K562 (cell line): ENCODE measurements at regions not wholly inside any gene's neighbourhood (a gene's known extent, or its start where the extent isn't known, plus 50 kb on each side); places are given as distances from the start of the nearest gene placed in this dataset.

Experiments
- ATAC-seq: fragments of 200-7000 bp; cut with Tn5 transposase; 3 replicates; pipeline ENCODE4 v1.9.1; 2020; ENCODE audit warnings: moderate library complexity
- BruUV-seq: library from RNA; stranded (reverse); fragments of 400-500 nt; replicated peaks from 2 replicates; lab custom pipeline; 2021; lab: Mats Ljungman, UMichigan
- CTCF ChIA-PET: fragments of 300-600 bp; formaldehyde crosslinking; extraction: SDS; loops from one replicate; lab custom pipeline; 2021; ENCODE audit warnings: low intra/inter-chr PET ratio; lab: Yijun Ruan, JAX
- POLR2A ChIA-PET: fragments of 300-600, 350-650 bp; sonication (Branson Sonifier 250); formaldehyde crosslinking; extraction: SDS; loops from one replicate; lab custom pipeline; 2021; ENCODE audit warnings: antibody characterized with exemption, inconsistent platforms; lab: Yijun Ruan, JAX
- DNase-seq, 4 experiments: peaks; one replicate each; pipeline versions ENCODE4 v3.0.0 to v3.0.0-alpha.2; 2011 to 2018; ENCODE audit warnings: low spot score in 3 of 4, mixed read lengths in 3 of 4; ENCODE audit errors: extremely low read depth in 1 of 4
- FAIRE-seq: peaks from 2 replicates; lab custom pipeline; 2011; peaks lifted over from hg19 to GRCh38; lab: Jason Lieb, UNC
- H2AFZ ChIP-seq: 2 replicates; pipeline ENCODE4 v1.6.0; 2011; ENCODE audit warnings: low read depth, low read length, control low read depth, inconsistent platforms
- H3K27ac ChIP-seq: fragments of 200-600 bp; 3 replicates; pipeline ENCODE4 v1.8.0; 2011; ENCODE audit warnings: low read depth, mild to moderate bottlenecking, control low read depth, inconsistent platforms, low read length, moderate library complexity, mixed read lengths; ENCODE audit errors: extremely low read depth
- H3K27me3 ChIP-seq, 2 experiments: fragments of 300-600 bp in 1 of 2; 2 replicates in 1 of 2; 3 replicates in 1 of 2; pipeline versions ENCODE4 v1.6.0 to v1.8.0; 2011; ENCODE audit warnings: inconsistent platforms in 2 of 2, low read length in 2 of 2, mild to moderate bottlenecking in 1 of 2, mixed read lengths in 1 of 2, moderate library complexity in 1 of 2; ENCODE audit not compliant: control insufficient read depth in 2 of 2, insufficient read depth in 2 of 2
- H3K36me3 ChIP-seq: fragments of 300-600 bp; 3 replicates; pipeline ENCODE4 v1.8.0; 2011; ENCODE audit warnings: mild to moderate bottlenecking, low read length, inconsistent platforms; ENCODE audit not compliant: control insufficient read depth, insufficient read depth
- H3K4me1 ChIP-seq, 2 experiments: fragments of 200-600 bp in 1 of 2; replicated peaks in 1 of 2; 2 replicates in 1 of 2; 3 replicates in 1 of 2; pipeline versions ENCODE4 v1.5.1 to v1.8.0; 2011; ENCODE audit warnings: inconsistent platforms in 2 of 2, low read length in 2 of 2, mild to moderate bottlenecking in 1 of 2, mixed read lengths in 1 of 2, moderate library complexity in 1 of 2; ENCODE audit not compliant: control insufficient read depth in 2 of 2, insufficient read depth in 2 of 2
- H3K4me2 ChIP-seq: 2 replicates; pipeline ENCODE4 v1.6.1; 2011; ENCODE audit warnings: low read length, control low read depth, inconsistent platforms, mixed read lengths; ENCODE audit not compliant: insufficient read depth
- H3K4me3 ChIP-seq: fragments of 200-600 bp; sonication (generic), shearing (Covaris generic); 2 replicates; pipeline ENCODE4 v1.5.1; 2016; ENCODE audit warnings: control low read depth, inconsistent platforms
- H3K79me2 ChIP-seq: fragments of 200-600 bp; 3 replicates; pipeline ENCODE4 v1.8.0; 2011; ENCODE audit warnings: low read length, inconsistent platforms; ENCODE audit not compliant: control insufficient read depth, insufficient read depth
- H3K9ac ChIP-seq, 2 experiments: 2 replicates each; pipeline versions ENCODE4 v1.6.0 to v1.6.1; 2011; ENCODE audit warnings: low read depth in 2 of 2, low read length in 2 of 2, control low read depth in 1 of 2, inconsistent platforms in 1 of 2, mild to moderate bottlenecking in 1 of 2, mixed read lengths in 1 of 2; ENCODE audit not compliant: insufficient read depth in 1 of 2
- H3K9me1 ChIP-seq: one replicate; pipeline ENCODE4 v1.6.0; 2011; ENCODE audit warnings: inconsistent platforms, mild to moderate bottlenecking, low read length, moderate library complexity; ENCODE audit not compliant: control insufficient read depth, insufficient read depth
- H3K9me3 ChIP-seq: replicated peaks from 2 replicates; pipeline ENCODE4 v1.5.1; 2011; ENCODE audit warnings: low read depth, low read length, inconsistent platforms; ENCODE audit not compliant: control insufficient read depth, insufficient read depth
- H4K20me1 ChIP-seq: replicated peaks from 2 replicates; pipeline ENCODE4 v1.6.1; 2011; ENCODE audit warnings: low read length, inconsistent platforms, mixed read lengths; ENCODE audit not compliant: control insufficient read depth, insufficient read depth
- AFF4 ChIP-seq: sonication (generic); formaldehyde crosslinking; IDR thresholded peaks from 2 replicates; pipeline ENCODE4 v1.8.0; 2023; ENCODE audit warnings: mild to moderate bottlenecking, missing genetic modification reagents
- BRF1 ChIP-seq: IDR thresholded peaks from 3 replicates; pipeline ENCODE4 v1.6.1; 2011; ENCODE audit warnings: borderline replicate concordance, mild to moderate bottlenecking; ENCODE audit not compliant: insufficient read length; ENCODE audit errors: extremely low read depth
- CBFA2T3 ChIP-seq: fragments of 450-650 bp; IDR thresholded peaks from 2 replicates; pipeline ENCODE4 v1.6.1; 2017
- EZH2 ChIP-seq: IDR thresholded peaks from 2 replicates; pipeline ENCODE4 v1.6.1; 2012; ENCODE audit warnings: low read depth, mild to moderate bottlenecking, inconsistent platforms, low read length, borderline replicate concordance
- GATA2 ChIP-seq: sonication (generic); formaldehyde crosslinking; IDR thresholded peaks from 2 replicates; pipeline ENCODE4 v1.4.0; 2020; ENCODE audit warnings: mild to moderate bottlenecking, missing genetic modification reagents
- HNRNPL ChIP-seq: fragments of 200-400 bp; formaldehyde crosslinking; IDR thresholded peaks from 2 replicates; pipeline ENCODE4 v1.6.1; 2017; ENCODE audit warnings: low read depth, mild to moderate bottlenecking, low read length
- NCOA6 ChIP-seq: fragments of 450-650 bp; IDR thresholded peaks from 2 replicates; pipeline ENCODE4 v1.6.1; 2017; ENCODE audit warnings: mild to moderate bottlenecking
- NR4A1 ChIP-seq, 2 experiments: fragments of 250-450 bp in 1 of 2; fragments of 450-650 bp in 1 of 2; sonication (Bioruptor Pico) in 1 of 2; IDR thresholded peaks; 2 replicates each; pipeline versions ENCODE4 v1.4.0 to v1.6.1; 2016 to 2020; ENCODE audit warnings: mild to moderate bottlenecking in 2 of 2, missing compliant biosample characterization in 1 of 2, missing genetic modification characterization in 1 of 2, moderate library complexity in 1 of 2
- RB1 ChIP-seq: fragments of 450-650 bp; IDR thresholded peaks from 2 replicates; pipeline ENCODE4 v1.6.1; 2017; ENCODE audit warnings: low read depth, mild to moderate bottlenecking
- SMAD1 ChIP-seq: fragments of 150-350 bp; IDR thresholded peaks from 2 replicates; pipeline ENCODE4 v1.6.1; 2014; ENCODE audit warnings: low read length, low read depth; ENCODE audit not compliant: partially characterized antibody
- SMARCA4 ChIP-seq: fragments of 450-650 bp; IDR thresholded peaks from 2 replicates; pipeline ENCODE4 v1.6.1; 2016
- SREBF1 ChIP-seq: fragments of 150-350 bp; IDR thresholded peaks from 2 replicates; pipeline ENCODE4 v1.6.1; 2014; ENCODE audit warnings: antibody characterized with exemption, low read depth, low read length, borderline replicate concordance
- TAF9B ChIP-seq: fragments of 450-650 bp; IDR thresholded peaks from 2 replicates; pipeline ENCODE4 v1.6.1; 2018; ENCODE audit warnings: mild to moderate bottlenecking; ENCODE audit not compliant: partially characterized antibody
- ZBTB1 ChIP-seq: sonication (generic); formaldehyde crosslinking; IDR thresholded peaks from 2 replicates; pipeline ENCODE4 v1.8.1; 2023; ENCODE audit warnings: missing genetic modification reagents, low read depth, mild to moderate bottlenecking, borderline replicate concordance
- ZFP30 ChIP-seq: fragments of 250-450 bp; sonication (Bioruptor Pico); IDR thresholded peaks from 2 replicates; pipeline ENCODE4 v1.8.0; 2022; ENCODE audit warnings: moderate library complexity, mild to moderate bottlenecking, inconsistent platforms, borderline replicate concordance
- ZNF507 ChIP-seq: conservative IDR thresholded peaks from 2 replicates; pipeline ENCODE4 v1.6.1; 2017; ENCODE audit warnings: missing genetic modification characterization, missing compliant biosample characterization
- ZNF511 ChIP-seq: sonication (generic); formaldehyde crosslinking; IDR thresholded peaks from 2 replicates; pipeline ENCODE4 v1.8.0; 2022; ENCODE audit warnings: mild to moderate bottlenecking, missing genetic modification reagents
- WGBS: fragments of 100-300 bp; shearing (Covaris generic); methylation state at CpG from one replicate; pipeline ENCODE4 v1.1.6; 2016; ENCODE audit warnings: low coverage, mixed read lengths; ENCODE audit not compliant: insufficient coverage; ENCODE audit errors: missing lambda C conversion rate; 5-methylcytosine and 5-hydroxymethylcytosine counted together
- in situ Hi-C: fragments of 300-500 bp; cut with MboI; formaldehyde crosslinking; loops from 4 replicates; pipeline ENCODE4 v1.15.0; 2018; ENCODE audit warnings: inconsistent platforms, mixed read lengths
- intact Hi-C: fragments of 100-400 bp; cut with micrococcal nuclease; formaldehyde crosslinking; loops from 2 replicates; pipeline ENCODE4 v1.14.2; 2022
- TF ChIP-seq, protein P1 (sequence below): sonication (generic); formaldehyde crosslinking; IDR thresholded peaks from 2 replicates; pipeline ENCODE4 v1.8.0; 2022; ENCODE audit warnings: mild to moderate bottlenecking, low read depth, missing genetic modification reagents

DNA sequence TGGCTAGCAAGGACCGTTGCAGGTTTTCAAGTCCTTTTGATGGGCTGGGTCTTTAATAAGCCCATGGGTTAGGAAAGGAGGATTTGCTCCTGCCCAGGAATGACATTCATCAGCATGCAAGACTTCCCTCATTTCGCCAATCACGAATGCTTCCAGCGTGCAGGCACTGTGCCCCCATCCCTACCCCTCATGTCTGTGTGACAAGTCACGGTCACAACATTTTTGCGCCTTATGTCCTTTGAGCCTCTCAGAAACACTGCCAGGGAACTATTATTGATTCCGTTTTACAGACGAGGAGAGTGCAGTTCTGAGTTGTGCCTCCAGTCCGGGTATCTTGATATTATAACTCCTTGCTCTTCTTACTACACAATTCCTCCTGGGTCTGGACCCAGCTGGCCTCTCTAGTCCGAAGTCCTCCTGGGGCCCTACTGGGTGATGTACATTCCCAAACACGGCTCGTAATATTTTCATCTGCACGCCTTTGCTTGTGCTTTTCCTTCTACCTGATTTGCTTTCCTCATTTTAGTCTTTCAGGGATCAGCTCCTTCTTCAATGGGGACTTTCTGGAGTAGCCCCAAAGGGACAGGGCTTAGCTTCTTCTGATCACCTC, 101.8 kb upstream of the MYCN start:
- H3K4me3 ChIP-seq: no peak overlapping the region
- H3K27me3 ChIP-seq: peaks cover 21 to 50% of the 10 kb centered on the region in 2 experiments; a peak in 4 of 5 replicates
- H3K79me2 ChIP-seq: no peaks in the 10 kb centered on the region
- in situ Hi-C loops (no loop called here), intact Hi-C loops (no loop called here)
- no peak for TF ChIP-seq EZH2
- no peak for TF ChIP-seq SMARCA4
- TF ChIP-seq ZNF507 (tag): no peak
- no peak for TF ChIP-seq BRF1
- no peak for TF ChIP-seq ZNF511
- TF ChIP-seq AFF4: no peak
- TF ChIP-seq HNRNPL: no peak
- no peak for TF ChIP-seq GATA2
- TF ChIP-seq ZFP30: no peak
- no peak for TF ChIP-seq SMAD1
- TF ChIP-seq SREBF1: no peak
- no peak for TF ChIP-seq NCOA6
- TF ChIP-seq, protein P1, sequence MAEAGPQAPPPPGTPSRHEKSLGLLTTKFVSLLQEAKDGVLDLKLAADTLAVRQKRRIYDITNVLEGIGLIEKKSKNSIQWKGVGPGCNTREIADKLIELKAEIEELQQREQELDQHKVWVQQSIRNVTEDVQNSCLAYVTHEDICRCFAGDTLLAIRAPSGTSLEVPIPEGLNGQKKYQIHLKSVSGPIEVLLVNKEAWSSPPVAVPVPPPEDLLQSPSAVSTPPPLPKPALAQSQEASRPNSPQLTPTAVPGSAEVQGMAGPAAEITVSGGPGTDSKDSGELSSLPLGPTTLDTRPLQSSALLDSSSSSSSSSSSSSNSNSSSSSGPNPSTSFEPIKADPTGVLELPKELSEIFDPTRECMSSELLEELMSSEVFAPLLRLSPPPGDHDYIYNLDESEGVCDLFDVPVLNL (CRISPR knock-in tag): no peak
- TF ChIP-seq ZBTB1 (CRISPR knock-in tag): no peak
- no peak for TF ChIP-seq CBFA2T3
- TF ChIP-seq RB1: no peak
- no peak for TF ChIP-seq NR4A1 (CRISPR knock-in tag; IDR thresholded peaks at IDR 0.05)
- no peak for TF ChIP-seq NR4A1 (tag; IDR thresholded peaks at IDR 0.05)
- no peak for TF ChIP-seq TAF9B
- H3K36me3 ChIP-seq: no peaks in the 10 kb centered on the region
- H4K20me1 ChIP-seq: no peaks in the 10 kb centered on the region
- no peaks in the 10 kb centered on the region for H3K9me3 ChIP-seq
- no peaks in the 10 kb centered on the region for H3K9me1 ChIP-seq
- CTCF ChIA-PET: no interaction called here
- H2AFZ ChIP-seq: no peak overlapping the region
- ATAC-seq (no peak), DNase-seq (no peak), FAIRE-seq (no peak)
- POLR2A ChIA-PET: no interaction called here
- no peak overlapping the region for H3K9ac ChIP-seq
- no TSS peak for BruUV-seq
- H3K27ac ChIP-seq: no peak overlapping the region
- peaks cover 0 to 5% of the 10 kb centered on the region in 2 experiments; a peak in 1 of 5 replicates for H3K4me1 ChIP-seq
- H3K4me2 ChIP-seq: no peak overlapping the region
- WGBS: 0% methylated on average over 13 of the region's 13 CpGs
